GM12878 (cell line): ENCODE measurements at regions not wholly inside any gene's neighbourhood (a gene's known extent, or its start where the extent isn't known, plus 50 kb on each side); places are given as distances from the start of the nearest gene placed in this dataset.

Experiments
- ASH2L ChIP-seq: fragments of 300-600, 200-600 bp; sonication (generic); IDR thresholded peaks from 2 replicates; pipeline ENCODE4 v1.6.1; 2017; ENCODE audit warnings: low read depth, mild to moderate bottlenecking, borderline replicate concordance
- ATF7 ChIP-seq: fragments of 450-650 bp; IDR thresholded peaks from 2 replicates; pipeline ENCODE4 v1.6.1; 2016; ENCODE audit warnings: low read depth, mild to moderate bottlenecking
- CREB1 ChIP-seq: IDR thresholded peaks from 2 replicates; pipeline ENCODE4 v1.6.1; 2012; ENCODE audit warnings: low read depth, mild to moderate bottlenecking, inconsistent platforms
- GABPA ChIP-seq: IDR thresholded peaks from 2 replicates; pipeline ENCODE4 v1.6.1; 2014; ENCODE audit warnings: antibody characterized with exemption, low read depth, mild to moderate bottlenecking, inconsistent platforms
- MEF2A ChIP-seq: IDR thresholded peaks from 2 replicates; pipeline ENCODE4 v1.6.1; 2011; ENCODE audit warnings: low read depth, mild to moderate bottlenecking, low read length, moderate library complexity; ENCODE audit not compliant: insufficient read depth
- POLR2AphosphoS2 ChIP-seq: IDR thresholded peaks from 2 replicates; pipeline ENCODE4 v1.6.1; 2011; ENCODE audit warnings: low read depth, mild to moderate bottlenecking, low read length, improper control_type of control experiment, moderate library complexity
- RCOR1 ChIP-seq: conservative IDR thresholded peaks from 2 replicates; pipeline ENCODE4 v1.6.1; 2012; ENCODE audit warnings: low read depth, low read length, improper control_type of control experiment
- SUPT20H ChIP-seq: IDR thresholded peaks from 2 replicates; pipeline ENCODE4 v1.6.1; 2011; ENCODE audit warnings: low read depth, mild to moderate bottlenecking, low read length, moderate library complexity, borderline replicate concordance; ENCODE audit not compliant: control insufficient read depth
- YBX1 ChIP-seq: fragments of 450-650 bp; IDR thresholded peaks from 2 replicates; pipeline ENCODE4 v1.6.1; 2016; ENCODE audit warnings: antibody characterized with exemption
- ZNF24 ChIP-seq: fragments of 450-650 bp; IDR thresholded peaks from 2 replicates; pipeline ENCODE4 v1.6.1; 2017; ENCODE audit warnings: antibody characterized with exemption, mild to moderate bottlenecking
- ZSCAN29 ChIP-seq: fragments of 450-650 bp; IDR thresholded peaks from 2 replicates; pipeline ENCODE4 v1.6.1; 2017; ENCODE audit warnings: mild to moderate bottlenecking, moderate library complexity
- TF ChIP-seq, protein P1 (sequence below): IDR thresholded peaks from 2 replicates; pipeline ENCODE4 v1.6.1; 2012; ENCODE audit warnings: low read depth, low read length, improper control_type of control experiment
- TF ChIP-seq, protein P2 (sequence below): IDR thresholded peaks from 2 replicates; pipeline ENCODE4 v1.6.1; 2012; ENCODE audit warnings: improper control_type of control experiment, low read depth, low read length; ENCODE audit not compliant: insufficient replicate concordance
- TF ChIP-seq, protein P3 (sequence below): IDR thresholded peaks from 2 replicates; pipeline ENCODE4 v1.6.1; 2012; ENCODE audit warnings: low read length, inconsistent platforms

DNA sequence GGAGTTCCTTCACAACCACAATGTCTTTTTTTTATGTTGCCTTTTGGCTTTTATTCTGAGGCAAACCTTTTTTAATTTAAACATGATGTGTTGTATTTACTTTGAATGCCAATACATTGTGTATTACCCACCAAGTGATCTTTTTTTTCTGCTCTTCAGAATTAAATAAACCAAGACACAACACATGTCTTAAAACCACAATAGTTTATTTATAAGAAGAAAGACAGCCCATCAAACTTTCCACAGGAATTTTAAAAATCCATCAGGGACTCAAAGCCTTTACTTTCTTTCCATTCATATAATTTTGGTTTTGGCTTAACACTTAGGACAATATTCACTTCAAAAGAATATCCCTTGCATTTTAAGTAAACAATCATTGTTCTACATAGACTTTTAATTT is 321.8 kb upstream of the MEF2C start (continued):
- no peak for TF ChIP-seq ZSCAN29
- TF ChIP-seq SUPT20H, result no peak
- no peak for TF ChIP-seq RCOR1
- TF ChIP-seq ASH2L, result no peak
- TF ChIP-seq, protein P1, sequence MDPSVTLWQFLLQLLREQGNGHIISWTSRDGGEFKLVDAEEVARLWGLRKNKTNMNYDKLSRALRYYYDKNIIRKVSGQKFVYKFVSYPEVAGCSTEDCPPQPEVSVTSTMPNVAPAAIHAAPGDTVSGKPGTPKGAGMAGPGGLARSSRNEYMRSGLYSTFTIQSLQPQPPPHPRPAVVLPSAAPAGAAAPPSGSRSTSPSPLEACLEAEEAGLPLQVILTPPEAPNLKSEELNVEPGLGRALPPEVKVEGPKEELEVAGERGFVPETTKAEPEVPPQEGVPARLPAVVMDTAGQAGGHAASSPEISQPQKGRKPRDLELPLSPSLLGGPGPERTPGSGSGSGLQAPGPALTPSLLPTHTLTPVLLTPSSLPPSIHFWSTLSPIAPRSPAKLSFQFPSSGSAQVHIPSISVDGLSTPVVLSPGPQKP, result no peak
- no peak for TF ChIP-seq MEF2A
- no peak for TF ChIP-seq CREB1
- no peak for TF ChIP-seq ZNF24
- no peak for TF ChIP-seq ATF7
- TF ChIP-seq, protein P2, sequence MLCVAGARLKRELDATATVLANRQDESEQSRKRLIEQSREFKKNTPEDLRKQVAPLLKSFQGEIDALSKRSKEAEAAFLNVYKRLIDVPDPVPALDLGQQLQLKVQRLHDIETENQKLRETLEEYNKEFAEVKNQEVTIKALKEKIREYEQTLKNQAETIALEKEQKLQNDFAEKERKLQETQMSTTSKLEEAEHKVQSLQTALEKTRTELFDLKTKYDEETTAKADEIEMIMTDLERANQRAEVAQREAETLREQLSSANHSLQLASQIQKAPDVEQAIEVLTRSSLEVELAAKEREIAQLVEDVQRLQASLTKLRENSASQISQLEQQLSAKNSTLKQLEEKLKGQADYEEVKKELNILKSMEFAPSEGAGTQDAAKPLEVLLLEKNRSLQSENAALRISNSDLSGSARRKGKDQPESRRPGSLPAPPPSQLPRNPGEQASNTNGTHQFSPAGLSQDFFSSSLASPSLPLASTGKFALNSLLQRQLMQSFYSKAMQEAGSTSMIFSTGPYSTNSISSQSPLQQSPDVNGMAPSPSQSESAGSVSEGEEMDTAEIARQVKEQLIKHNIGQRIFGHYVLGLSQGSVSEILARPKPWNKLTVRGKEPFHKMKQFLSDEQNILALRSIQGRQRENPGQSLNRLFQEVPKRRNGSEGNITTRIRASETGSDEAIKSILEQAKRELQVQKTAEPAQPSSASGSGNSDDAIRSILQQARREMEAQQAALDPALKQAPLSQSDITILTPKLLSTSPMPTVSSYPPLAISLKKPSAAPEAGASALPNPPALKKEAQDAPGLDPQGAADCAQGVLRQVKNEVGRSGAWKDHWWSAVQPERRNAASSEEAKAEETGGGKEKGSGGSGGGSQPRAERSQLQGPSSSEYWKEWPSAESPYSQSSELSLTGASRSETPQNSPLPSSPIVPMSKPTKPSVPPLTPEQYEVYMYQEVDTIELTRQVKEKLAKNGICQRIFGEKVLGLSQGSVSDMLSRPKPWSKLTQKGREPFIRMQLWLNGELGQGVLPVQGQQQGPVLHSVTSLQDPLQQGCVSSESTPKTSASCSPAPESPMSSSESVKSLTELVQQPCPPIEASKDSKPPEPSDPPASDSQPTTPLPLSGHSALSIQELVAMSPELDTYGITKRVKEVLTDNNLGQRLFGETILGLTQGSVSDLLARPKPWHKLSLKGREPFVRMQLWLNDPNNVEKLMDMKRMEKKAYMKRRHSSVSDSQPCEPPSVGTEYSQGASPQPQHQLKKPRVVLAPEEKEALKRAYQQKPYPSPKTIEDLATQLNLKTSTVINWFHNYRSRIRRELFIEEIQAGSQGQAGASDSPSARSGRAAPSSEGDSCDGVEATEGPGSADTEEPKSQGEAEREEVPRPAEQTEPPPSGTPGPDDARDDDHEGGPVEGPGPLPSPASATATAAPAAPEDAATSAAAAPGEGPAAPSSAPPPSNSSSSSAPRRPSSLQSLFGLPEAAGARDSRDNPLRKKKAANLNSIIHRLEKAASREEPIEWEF, result no peak
- no peak for TF ChIP-seq GABPA
- TF ChIP-seq POLR2AphosphoS2, result no peak
- TF ChIP-seq YBX1, result no peak
- TF ChIP-seq, protein P3, sequence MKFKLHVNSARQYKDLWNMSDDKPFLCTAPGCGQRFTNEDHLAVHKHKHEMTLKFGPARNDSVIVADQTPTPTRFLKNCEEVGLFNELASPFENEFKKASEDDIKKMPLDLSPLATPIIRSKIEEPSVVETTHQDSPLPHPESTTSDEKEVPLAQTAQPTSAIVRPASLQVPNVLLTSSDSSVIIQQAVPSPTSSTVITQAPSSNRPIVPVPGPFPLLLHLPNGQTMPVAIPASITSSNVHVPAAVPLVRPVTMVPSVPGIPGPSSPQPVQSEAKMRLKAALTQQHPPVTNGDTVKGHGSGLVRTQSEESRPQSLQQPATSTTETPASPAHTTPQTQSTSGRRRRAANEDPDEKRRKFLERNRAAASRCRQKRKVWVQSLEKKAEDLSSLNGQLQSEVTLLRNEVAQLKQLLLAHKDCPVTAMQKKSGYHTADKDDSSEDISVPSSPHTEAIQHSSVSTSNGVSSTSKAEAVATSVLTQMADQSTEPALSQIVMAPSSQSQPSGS, result no peak
